Spleen (tissue), 7 donors: ENCODE measurements at regions not wholly inside any gene's neighbourhood (a gene's known extent, or its start where the extent isn't known, plus 50 kb on each side); places are given as distances from the start of the nearest gene placed in this dataset.

Experiments used
- CTCF ChIP-seq, 11 experiments: fragments of 200-600 bp in 7 of 11; fragments of 450-650 bp in 4 of 11; sonication (generic) in 4 of 11; IDR thresholded peaks in 8 of 11; conservative IDR thresholded peaks in 3 of 11; 1 replicate in 7 of 11; 2 replicates in 4 of 11; pipeline versions ENCODE4 v1.4.0 to v1.8.0; 2016 to 2021; ENCODE audit warnings: antibody characterized with exemption in 11 of 11, inconsistent platforms in 4 of 11, mild to moderate bottlenecking in 1 of 11
- POLR2A ChIP-seq, 3 donors: fragments of 450-650 bp; IDR thresholded peaks; one replicate each; pipeline ENCODE4 v1.5.1; 2017; ENCODE audit warnings: antibody characterized with exemption in 3 of 3, mild to moderate bottlenecking in 1 of 3
- donor health status: DM: no; HTN: no; CAD: no; lungs with moderate emphysema.
- donor health status: DM: no; HTN: no; CAD: no.
- donor health status: DM: no; HTN: no; CAD: no.

- TF ChIP-seq CTCF (IDR thresholded peaks at IDR 0.05 in 8 of 11, conservative IDR thresholded peaks at IDR 0.05 in 3 of 11) (no peak), POLR2A (IDR thresholded peaks at IDR 0.05) (no peak)
Observed at GRCh38 chrX:78437621-78438020, 110.2 kb upstream of the CYSLTR1 start.
